SU-DHL-6 (cell line): ENCODE measurements at regions not wholly inside any gene's neighbourhood (a gene's known extent, or its start where the extent isn't known, plus 50 kb on each side); places are given as distances from the start of the nearest gene placed in this dataset.

Experiments used
- CTCF ChIP-seq: fragments of 200-600 bp; sonication (generic); IDR thresholded peaks from one replicate; pipeline ENCODE4 v1.5.1; 2017; ENCODE audit warnings: antibody characterized with exemption, mild to moderate bottlenecking, low read length, moderate library complexity; ENCODE audit not compliant: insufficient read depth, poor library complexity, severe bottlenecking
- EZH2phosphoT487 ChIP-seq: fragments of 200-600 bp; sonication (generic), shearing (Covaris generic); conservative IDR thresholded peaks from 2 replicates; pipeline ENCODE4 v1.6.1; 2018; ENCODE audit warnings: mild to moderate bottlenecking, antibody characterized with exemption, low read length, moderate library complexity, mixed read lengths

- no peak for TF ChIP-seq CTCF
- TF ChIP-seq EZH2phosphoT487: no peak
Measured at GRCh38 chr2:49860170-49860569, 705.9 kb upstream of the FSHR start.
